GM12892 (cell line): ENCODE measurements at regions not wholly inside any gene's neighbourhood (a gene's known extent, or its start where the extent isn't known, plus 50 kb on each side); places are given as distances from the start of the nearest gene placed in this dataset.

Source experiments
- POLR2A ChIP-seq: IDR thresholded peaks from 2 replicates; pipeline ENCODE4 v1.6.1; 2011; ENCODE audit warnings: low read depth, low read length, control low read depth
- POLR2AphosphoS5 ChIP-seq: IDR thresholded peaks from 2 replicates; pipeline ENCODE4 v1.6.1; 2011; ENCODE audit warnings: low read depth, low read length, control low read depth
- TAF1 ChIP-seq: IDR thresholded peaks from 2 replicates; pipeline ENCODE4 v1.6.1; 2011; ENCODE audit warnings: low read depth, mild to moderate bottlenecking, control low read depth, low read length, borderline replicate concordance

GRCh38 chr2:124978597-124978996, 953.5 kb downstream of the CNTNAP5 start:
- TF ChIP-seq POLR2A (no peak), POLR2AphosphoS5 (no peak), TAF1 (no peak)
